ENCODE measurements at regions not wholly inside any gene's neighbourhood (a gene's known extent, or its start where the extent isn't known, plus 50 kb on each side); places are given as distances from the start of the nearest gene placed in this dataset.
A peak's percentile ranks its signal among the peaks of the same experiment; 100 is the strongest.
"Not testable (repeated sequence)": the region's sequence is repeated elsewhere in the genome, so short reads cannot be mapped to it uniquely, and the experiment has no call there.

DNA sequence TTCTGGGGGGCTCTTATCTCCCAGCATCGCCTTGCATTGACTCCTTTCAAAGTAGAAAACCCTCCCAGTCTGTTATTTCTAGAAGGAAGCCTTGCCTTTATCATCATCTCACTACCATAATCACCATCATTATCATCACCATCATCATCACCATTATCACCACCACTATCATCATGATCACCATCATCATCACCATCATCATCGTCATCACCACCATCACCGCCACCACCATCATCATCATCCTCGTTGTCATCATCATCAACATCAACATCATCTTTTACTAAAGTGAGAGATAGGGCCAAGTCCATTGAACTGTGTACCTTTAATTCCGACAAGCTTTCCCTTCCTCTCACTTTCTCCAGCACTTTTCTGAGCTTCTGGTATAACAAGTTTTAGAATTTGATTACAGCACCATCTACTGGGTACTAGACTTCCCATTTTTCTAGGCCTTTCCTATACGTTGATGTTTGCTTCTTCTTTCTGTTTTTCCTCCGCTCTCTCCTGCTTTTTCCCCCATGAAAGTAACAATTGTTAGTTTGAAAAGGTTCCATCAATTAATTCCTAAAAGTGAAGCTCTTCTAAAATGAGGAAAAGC, 226.4 kb downstream of the BUB3 start:
- peak; percentile 11 for DNase-seq

GRCh38 chr10:123381224-123381623, 227.0 kb downstream of the BUB3 start:
- DNase-seq = no peak

- DNase-seq = no peak
Measured at GRCh38 chr10:123382491-123382890, 228.3 kb downstream of the BUB3 start.

DNA sequence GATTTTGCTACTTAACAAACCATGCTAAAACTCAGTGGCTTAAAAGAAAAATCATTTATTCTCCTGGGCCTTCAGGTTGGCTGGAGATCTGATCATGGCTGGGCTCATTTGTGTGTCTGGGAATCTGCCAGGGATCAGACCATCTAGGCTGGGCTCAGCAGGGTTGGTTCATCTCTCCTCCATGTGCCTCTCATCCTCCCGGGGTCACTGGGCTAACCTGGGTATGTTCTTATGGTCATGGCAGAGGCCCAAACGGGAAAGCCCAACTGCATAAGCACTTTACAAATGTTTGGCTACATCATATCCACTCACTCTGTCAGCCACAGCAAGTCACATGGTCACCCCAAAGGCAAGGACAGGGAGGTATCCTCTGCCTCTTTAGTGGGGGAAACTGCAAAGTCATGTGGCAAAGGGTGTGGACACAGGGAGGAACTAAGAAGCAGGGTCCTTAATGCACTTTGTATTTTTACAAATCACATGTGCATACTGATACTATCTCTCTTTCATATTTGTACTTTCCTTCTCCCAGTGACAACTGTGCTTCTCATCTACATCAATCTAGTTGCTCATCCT, 231.4 kb downstream of the BUB3 start:
- DNase-seq = no peak

DNA sequence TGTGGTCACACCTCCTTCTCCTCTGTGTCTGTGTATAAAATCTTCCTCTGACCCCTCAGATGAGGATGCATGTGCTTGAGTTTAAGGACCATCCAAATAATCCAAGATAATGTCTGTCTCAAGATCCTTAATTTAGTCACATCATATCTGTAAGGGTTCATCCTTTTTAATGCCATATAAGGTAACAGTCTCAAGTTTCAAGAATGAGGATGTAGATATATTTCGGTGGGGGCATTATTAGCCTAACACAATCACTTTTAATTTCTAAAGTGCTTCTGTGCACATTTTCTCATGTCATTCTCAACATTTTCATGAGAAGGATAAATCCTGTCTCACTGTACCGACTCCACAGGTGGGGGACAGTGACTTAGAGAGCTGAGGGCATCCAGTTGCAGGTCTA, 235.3 kb downstream of the BUB3 start:
- no peak for DNase-seq

DNA sequence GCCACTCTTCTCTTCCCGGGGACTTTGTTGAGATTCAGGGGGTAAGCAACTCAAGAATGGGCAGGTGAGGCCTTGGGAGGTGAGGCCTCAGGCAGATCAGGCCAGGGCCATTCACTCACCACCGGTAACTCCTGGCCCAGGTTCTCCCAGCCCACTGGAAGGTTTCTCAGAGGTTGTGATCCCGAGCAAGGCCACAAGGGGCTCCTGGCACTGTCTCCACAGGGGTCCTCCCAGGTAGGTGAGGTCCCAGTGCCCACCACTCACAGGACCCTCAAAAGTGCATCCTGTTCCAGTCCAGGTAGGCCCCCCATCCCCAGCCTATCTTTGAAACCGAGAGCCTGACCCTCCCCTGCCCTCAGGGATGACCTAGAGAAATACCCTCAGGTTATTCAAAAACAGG, 236.1 kb downstream of the BUB3 start:
- no peak for DNase-seq

GRCh38 chr10:123390874-123391273, 236.7 kb downstream of the BUB3 start:
- no peak for DNase-seq

DNA sequence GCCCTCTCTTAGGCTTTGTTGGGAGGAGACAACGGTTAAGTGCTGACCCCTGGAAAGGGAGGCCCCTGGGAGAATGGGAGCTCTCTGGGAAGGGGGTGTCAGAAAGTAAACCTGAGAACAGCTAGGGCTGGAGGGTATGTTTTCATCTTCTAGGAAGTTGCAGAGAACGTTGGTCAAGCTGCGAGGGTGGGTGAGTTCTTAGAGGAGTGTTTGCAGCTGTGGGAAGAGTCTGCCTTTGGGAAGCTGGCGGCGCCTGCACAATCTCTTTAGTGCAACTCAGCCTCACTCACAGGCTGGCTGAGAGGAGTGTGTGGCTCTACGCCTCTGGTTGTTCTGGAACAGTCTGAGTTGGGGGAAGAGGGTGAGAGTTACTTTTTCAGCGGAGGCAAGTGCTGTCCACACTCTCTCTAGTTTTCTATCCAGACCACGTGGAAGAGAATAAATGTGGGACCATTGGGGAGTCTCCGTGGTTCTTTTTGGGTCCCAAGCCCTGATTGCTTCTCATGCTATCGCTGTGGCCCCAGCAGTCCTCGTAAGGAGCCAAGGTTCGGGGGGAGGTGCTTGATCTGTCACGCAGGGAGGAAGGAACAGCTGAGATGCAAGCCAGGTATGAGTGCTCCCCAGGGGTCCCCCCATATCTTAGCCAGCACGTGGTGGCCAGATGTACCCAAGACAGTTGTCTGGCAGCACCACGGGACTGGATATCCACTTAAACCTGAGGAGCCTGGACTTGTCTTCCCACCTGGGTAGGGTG, 237.2 kb downstream of the BUB3 start:
- no peak for DNase-seq

- DNase-seq = no peak
Measured at GRCh38 chr10:123392182-123392963, 238.2 kb downstream of the BUB3 start.

DNA sequence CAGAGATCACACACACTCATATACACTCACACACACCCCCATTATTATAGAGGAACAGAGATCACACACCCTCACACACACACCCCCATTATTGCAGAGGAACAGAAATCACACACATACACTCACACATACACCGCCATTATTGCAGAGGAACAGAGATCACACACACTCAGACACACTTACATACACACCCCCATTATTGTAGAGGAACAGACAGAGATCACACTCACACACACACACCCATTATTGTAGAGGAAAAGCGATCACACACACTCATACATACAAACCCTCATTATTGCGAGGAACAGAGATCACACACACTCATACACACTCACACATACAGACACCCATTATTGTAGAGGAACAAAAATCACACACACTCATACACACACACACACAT, 239.0 kb downstream of the BUB3 start:
- DNase-seq = no peak

GRCh38 chr10:123394382-123394781, 240.2 kb downstream of the BUB3 start:
- DNase-seq = no peak

DNA sequence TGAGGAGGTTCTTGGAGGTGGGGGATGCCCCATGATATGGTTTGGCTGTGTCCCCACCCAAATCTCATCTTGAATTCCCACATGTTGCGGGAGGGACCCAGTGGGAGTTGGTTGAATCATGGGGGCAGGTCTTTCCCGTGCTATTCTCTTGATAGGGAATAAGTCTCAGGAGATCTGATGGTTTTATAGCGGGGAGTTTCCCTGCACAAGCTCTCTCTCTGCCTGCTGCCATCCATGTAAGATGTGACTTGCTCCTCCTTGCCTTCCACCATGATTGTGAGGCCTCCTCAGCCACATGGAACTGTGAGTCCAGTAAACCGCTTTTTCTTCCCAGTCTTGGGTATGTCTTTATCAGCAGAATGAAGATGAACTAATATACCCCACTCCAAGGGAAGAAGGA, 241.0 kb downstream of the BUB3 start:
- not testable (repeated sequence) for DNase-seq

- no peak for DNase-seq
Measured at GRCh38 chr10:123395906-123396305, 241.7 kb downstream of the BUB3 start.

DNA sequence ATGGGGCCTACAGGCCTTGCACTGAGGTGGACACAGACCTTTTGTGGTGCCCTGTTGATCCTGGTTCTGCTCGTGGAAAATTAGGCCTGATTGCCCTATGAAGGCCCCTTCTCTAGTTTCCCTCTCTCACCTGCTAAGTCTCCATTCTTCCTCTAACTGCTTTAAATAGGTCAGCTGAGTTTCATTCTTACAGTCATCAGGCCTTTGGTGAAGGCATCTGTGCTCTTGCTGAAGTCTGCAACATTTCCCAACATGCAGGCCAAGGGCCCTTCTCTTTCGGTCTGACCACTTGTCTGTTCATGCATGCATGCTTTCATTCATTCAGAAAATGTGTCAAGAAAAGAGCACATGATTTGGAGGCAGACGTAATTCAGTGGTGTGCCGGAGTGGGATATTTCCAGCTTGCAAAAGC, 244.0 kb downstream of the BUB3 start:
- DNase-seq = peak; percentile 70

GRCh38 chr10:123398756-123399155, 244.6 kb downstream of the BUB3 start:
- no peak for DNase-seq

DNA sequence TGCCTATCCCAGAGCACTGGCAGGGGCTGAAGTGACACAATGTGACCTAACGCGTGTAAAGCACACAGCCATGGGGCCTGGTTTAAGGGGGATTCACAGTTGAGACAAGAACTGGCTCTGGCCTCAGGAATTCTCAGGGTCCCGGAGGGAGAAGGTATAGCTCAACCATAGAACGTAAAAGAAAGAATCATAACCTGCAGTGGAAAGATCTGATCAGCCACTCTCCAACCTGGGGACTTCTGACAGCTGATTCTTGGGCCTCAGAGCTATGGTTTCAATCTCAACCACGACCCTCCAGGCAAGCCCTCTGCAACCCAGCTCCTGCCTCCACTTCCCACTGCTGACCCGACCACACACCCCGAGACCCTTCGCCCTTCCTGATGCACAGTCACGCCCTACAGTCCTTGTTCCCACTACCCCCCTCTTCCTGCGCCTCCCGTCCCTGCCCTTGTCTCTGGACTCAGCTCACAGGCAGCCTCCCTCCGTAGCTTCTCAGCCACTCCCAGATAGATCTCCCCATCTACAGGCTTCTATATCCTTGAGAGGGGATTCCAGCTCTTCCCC, 245.2 kb downstream of the BUB3 start:
- no peak for DNase-seq

GRCh38 chr10:123402021-123402420, 247.8 kb downstream of the BUB3 start:
- DNase-seq = no peak

- DNase-seq = no peak
Measured at GRCh38 chr10:123402656-123403055, 248.5 kb downstream of the BUB3 start.

DNA sequence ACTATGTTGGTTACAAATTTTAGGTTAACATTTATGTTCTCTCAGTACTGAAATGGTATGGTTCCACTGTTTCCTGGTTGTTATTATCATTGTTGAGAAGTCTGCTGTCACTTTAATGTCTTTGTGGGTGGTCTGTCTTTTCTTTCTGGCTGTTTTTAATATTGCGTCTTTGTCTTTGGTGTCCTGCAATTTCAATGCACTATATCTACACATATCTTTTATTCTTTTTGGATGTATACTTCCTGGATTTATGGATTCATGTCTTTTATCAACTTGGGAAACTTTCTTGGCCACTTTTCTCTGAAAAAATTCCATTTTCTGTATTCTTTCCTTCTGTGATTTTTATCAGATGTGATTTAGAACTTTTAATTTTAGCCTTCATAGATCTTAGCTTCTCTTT, 250.2 kb downstream of the BUB3 start:
- DNase-seq = no peak

- DNase-seq = no peak
Measured at GRCh38 chr10:123408660-123409059, 254.5 kb downstream of the BUB3 start.

DNA sequence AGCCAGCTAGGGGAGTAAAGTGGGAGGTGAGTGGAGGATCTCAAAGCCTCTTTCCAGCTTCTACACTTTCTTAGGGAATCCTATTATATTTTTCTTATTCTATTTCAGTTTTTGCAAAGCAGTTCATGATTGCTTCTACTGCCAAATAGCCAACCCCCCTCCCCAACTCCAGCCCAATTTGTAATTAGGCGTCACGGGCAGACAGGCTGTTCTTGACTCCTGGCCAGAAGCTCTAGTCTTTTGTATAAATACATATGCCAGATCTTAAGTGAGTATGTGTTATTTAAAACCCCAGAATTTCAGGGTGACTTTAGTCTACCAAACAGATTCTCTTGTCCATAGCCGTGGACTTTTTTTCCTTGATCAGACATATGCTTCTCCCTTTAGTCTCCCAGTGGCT, 255.2 kb downstream of the BUB3 start:
- DNase-seq = no peak

GRCh38 chr10:123409884-123410283, 255.7 kb downstream of the BUB3 start:
- DNase-seq = no peak

GRCh38 chr10:123413353-123413752, 252.8 kb upstream of the GPR26 start:
- DNase-seq = no peak
